A549 (cell line): ENCODE measurements at regions not wholly inside any gene's neighbourhood (a gene's known extent, or its start where the extent isn't known, plus 50 kb on each side); places are given as distances from the start of the nearest gene placed in this dataset.

ENCODE experiments used
- ATAC-seq, 2 experiments: fragments of 200-7000 bp in 1 of 2; fragments of >200 bp in 1 of 2; cut with Nextera tagmentation in 1 of 2; cut with Tn5 transposase in 1 of 2; 3 replicates each; pipeline versions ENCODE4 v1.8.0 to v1.9.1; 2018 to 2020; ENCODE audit warnings: mild to moderate bottlenecking in 1 of 2, moderate library complexity in 1 of 2
- CTCF ChIA-PET: fragments of 300-600 bp; sonication (Branson Sonifier 250); formaldehyde crosslinking; extraction: SDS; loops from one replicate; lab custom pipeline; 2021; ENCODE audit warnings: antibody characterized with exemption, inconsistent platforms; lab: Yijun Ruan, JAX
- POLR2A ChIA-PET: fragments of 350-600 bp; formaldehyde crosslinking; extraction: SDS; loops from one replicate; lab custom pipeline; 2021; ENCODE audit warnings: antibody characterized with exemption, inconsistent platforms; lab: Yijun Ruan, JAX
- DNase-seq, 2 experiments: peaks; one replicate each; pipeline versions ENCODE4 v3.0.0 to v3.0.0-alpha.2; 2011 to 2016; ENCODE audit warnings: low read depth in 1 of 2, low spot score in 1 of 2
- FAIRE-seq: peaks from 2 replicates; lab custom pipeline; 2011; peaks lifted over from hg19 to GRCh38; lab: Jason Lieb, UNC
- H3K27ac ChIP-seq, 2 experiments: fragments of >200 bp; sonication (Bioruptor Twin); formaldehyde crosslinking; 3 replicates each; pipeline ENCODE4 v1.5.1; 2016 to 2017
- H3K4me1 ChIP-seq: fragments of >200 bp; sonication (Bioruptor Twin); formaldehyde crosslinking; 3 replicates; pipeline ENCODE4 v1.6.1; 2016
- H3K4me2 ChIP-seq: fragments of >200 bp; sonication (Bioruptor Twin); formaldehyde crosslinking; 3 replicates; pipeline ENCODE4 v1.6.1; 2016
- H3K4me3 ChIP-seq: fragments of >200 bp; sonication (Bioruptor Twin); formaldehyde crosslinking; 3 replicates; pipeline ENCODE4 v1.5.1; 2016
- H3K9me3 ChIP-seq: fragments of >200 bp; sonication (Bioruptor Twin); formaldehyde crosslinking; 3 replicates; pipeline ENCODE4 v1.6.1; 2016
- BHLHE40 ChIP-seq: IDR thresholded peaks from 2 replicates; pipeline ENCODE4 v1.6.1; 2012; ENCODE audit warnings: low read depth, low read length, inconsistent platforms
- CBX2 ChIP-seq: fragments of 200-600 bp; sonication (generic); IDR thresholded peaks from 2 replicates; pipeline ENCODE4 v1.6.1; 2016; ENCODE audit warnings: low read depth, mild to moderate bottlenecking, borderline replicate concordance
- CEBPB ChIP-seq, 2 experiments: fragments of >200 bp in 1 of 2; sonication (Bioruptor Twin) in 1 of 2; formaldehyde crosslinking in 1 of 2; IDR thresholded peaks; 2 replicates each; pipeline ENCODE4 v1.6.1; 2012 to 2016
- CHD2 ChIP-seq: fragments of 150-350 bp; IDR thresholded peaks from 2 replicates; pipeline ENCODE4 v1.6.1; 2014; ENCODE audit warnings: low read length; ENCODE audit not compliant: partially characterized antibody
- CHD4 ChIP-seq: fragments of 200-600 bp; sonication (generic); IDR thresholded peaks from 2 replicates; pipeline ENCODE4 v1.6.1; 2016; ENCODE audit warnings: antibody characterized with exemption, mild to moderate bottlenecking, borderline replicate concordance
- EHF ChIP-seq: fragments of 250-450 bp; sonication (Bioruptor Pico); IDR thresholded peaks from 2 replicates; pipeline ENCODE4 v1.5.0; 2020; ENCODE audit warnings: mild to moderate bottlenecking
- FOSL2 ChIP-seq, 2 experiments: fragments of 450-650 bp in 1 of 2; fragments of >200 bp in 1 of 2; sonication (Bioruptor Twin) in 1 of 2; formaldehyde crosslinking; IDR thresholded peaks; 2 replicates each; pipeline versions ENCODE4 v1.5.0 to v1.6.1; 2016 to 2020; ENCODE audit warnings: mild to moderate bottlenecking in 1 of 2, moderate library complexity in 1 of 2
- GATA3 ChIP-seq: IDR thresholded peaks from 2 replicates; pipeline ENCODE4 v1.6.1; 2012; ENCODE audit warnings: borderline replicate concordance
- HEYL ChIP-seq: fragments of 250-450 bp; sonication (Bioruptor Pico); IDR thresholded peaks from 2 replicates; pipeline ENCODE4 v1.8.0; 2021; ENCODE audit warnings: mild to moderate bottlenecking, moderate library complexity
- JUN ChIP-seq, 2 experiments: fragments of >200 bp; sonication (Bioruptor Twin); formaldehyde crosslinking; IDR thresholded peaks; 2 replicates in 1 of 2; 3 replicates in 1 of 2; pipeline ENCODE4 v1.6.1; 2016 to 2017
- JUNB ChIP-seq: fragments of >200 bp; sonication (Bioruptor Twin); formaldehyde crosslinking; IDR thresholded peaks from 2 replicates; pipeline ENCODE4 v1.6.1; 2016
- KDM1A ChIP-seq: fragments of 200-600 bp; sonication (generic); IDR thresholded peaks from 2 replicates; pipeline ENCODE4 v1.6.1; 2016; ENCODE audit warnings: low read depth, mild to moderate bottlenecking
- MAFK ChIP-seq: fragments of 450-650 bp; IDR thresholded peaks from 2 replicates; pipeline ENCODE4 v1.6.1; 2014; ENCODE audit not compliant: partially characterized antibody
- NR3C1 ChIP-seq: fragments of >200 bp; sonication (Bioruptor Twin); formaldehyde crosslinking; IDR thresholded peaks from 3 replicates; pipeline ENCODE4 v1.6.1; 2017
- PHF8 ChIP-seq: fragments of 200-600 bp; sonication (generic); IDR thresholded peaks from 2 replicates; pipeline ENCODE4 v1.6.1; 2016; ENCODE audit warnings: low read depth, mild to moderate bottlenecking, antibody characterized with exemption, moderate library complexity, borderline replicate concordance
- POLR2A ChIP-seq: IDR thresholded peaks from 2 replicates; pipeline ENCODE4 v1.6.1; 2012; ENCODE audit warnings: mild to moderate bottlenecking, low read length
- RAD21 ChIP-seq, 2 experiments: fragments of >200 bp in 1 of 2; sonication (Bioruptor Twin) in 1 of 2; formaldehyde crosslinking in 1 of 2; IDR thresholded peaks in 1 of 2; conservative IDR thresholded peaks in 1 of 2; 2 replicates in 1 of 2; 3 replicates in 1 of 2; pipeline ENCODE4 v1.6.1; 2012 to 2018; ENCODE audit warnings: inconsistent platforms in 1 of 2
- RCOR1 ChIP-seq: fragments of 150-350 bp; IDR thresholded peaks from 2 replicates; pipeline ENCODE4 v1.6.1; 2014; ENCODE audit warnings: antibody characterized with exemption, low read length, low read depth
- RFX5 ChIP-seq: fragments of 450-650 bp; IDR thresholded peaks from 2 replicates; pipeline ENCODE4 v1.7.1; 2014; ENCODE audit warnings: antibody characterized with exemption, mild to moderate bottlenecking, moderate library complexity
- RNF2 ChIP-seq: fragments of 200-600 bp; sonication (generic); IDR thresholded peaks from 2 replicates; pipeline ENCODE4 v1.6.1; 2016; ENCODE audit warnings: low read depth, mild to moderate bottlenecking, antibody characterized with exemption, moderate library complexity, borderline replicate concordance
- SMC3 ChIP-seq: fragments of >200 bp; sonication (Bioruptor Twin); formaldehyde crosslinking; IDR thresholded peaks from 3 replicates; pipeline ENCODE4 v1.6.1; 2018; ENCODE audit warnings: inconsistent platforms
- SREBF2 ChIP-seq: fragments of 450-650 bp; IDR thresholded peaks from 2 replicates; pipeline ENCODE4 v1.6.1; 2014; ENCODE audit warnings: mild to moderate bottlenecking, moderate library complexity
- TP53 ChIP-seq: fragments of 250-450 bp; sonication (Bioruptor Pico); IDR thresholded peaks from 2 replicates; pipeline ENCODE4 v1.5.0; 2021; ENCODE audit warnings: mild to moderate bottlenecking, moderate library complexity
- WGBS: methylation state at CpG from one replicate; pipeline ENCODE4 v1.1.6; 2017; ENCODE audit errors: missing lambda C conversion rate; 5-methylcytosine and 5-hydroxymethylcytosine counted together
- TF ChIP-seq, protein P1 (sequence below): fragments of 450-650 bp; IDR thresholded peaks from 2 replicates; pipeline ENCODE4 v1.6.1; 2014; ENCODE audit warnings: antibody characterized with exemption
- TF ChIP-seq, protein P2 (sequence below): fragments of 250-450 bp; sonication (Bioruptor Pico); IDR thresholded peaks from 2 replicates; pipeline ENCODE4 v1.5.0; 2021; ENCODE audit warnings: mild to moderate bottlenecking, moderate library complexity, borderline replicate concordance
- TF ChIP-seq, protein P3 (sequence below): fragments of 250-450 bp; sonication (Bioruptor Pico); IDR thresholded peaks from 2 replicates; pipeline ENCODE4 v1.5.0; 2020; ENCODE audit warnings: low read depth, mild to moderate bottlenecking, moderate library complexity
- TF ChIP-seq, protein P4 (sequence below): fragments of 200-600 bp; sonication (generic); IDR thresholded peaks from 2 replicates; pipeline ENCODE4 v1.6.1; 2016; ENCODE audit warnings: antibody characterized with exemption, mild to moderate bottlenecking, moderate library complexity
- TF ChIP-seq, protein P5 (sequence below): IDR thresholded peaks from 2 replicates; pipeline ENCODE4 v1.6.1; 2012
- TF ChIP-seq, protein P6 (sequence below): fragments of 150-350 bp; IDR thresholded peaks from 2 replicates; pipeline ENCODE4 v1.6.1; 2014; ENCODE audit warnings: low read depth, mild to moderate bottlenecking, low read length

DNA sequence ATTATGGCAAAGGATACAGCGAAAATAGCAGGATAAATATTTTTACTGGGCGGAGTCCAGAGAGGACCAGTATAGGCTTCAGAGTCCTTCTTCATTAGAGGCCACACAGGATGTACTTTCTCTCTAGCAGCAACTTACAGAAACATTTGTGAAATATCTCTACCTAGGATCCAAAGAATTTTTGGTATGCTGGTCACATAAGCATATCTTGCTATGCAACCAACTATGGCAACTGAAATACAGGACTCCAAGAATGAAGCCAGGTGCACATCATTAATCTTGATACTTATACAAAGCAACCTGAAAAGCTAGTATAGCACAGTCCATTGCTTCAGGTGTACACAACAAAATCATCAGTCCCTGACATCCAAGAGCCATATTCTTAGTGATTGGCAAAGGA, 59.1 kb upstream of the NABP1 start:
- FAIRE-seq (no peak), DNase-seq (no peak), ATAC-seq (no peak)
- no peak overlapping the region for H3K27ac ChIP-seq
- H3K4me3 ChIP-seq: no peak overlapping the region
- ChIA-PET CTCF (interaction anchor here (1.0 to 1.8 kb wide), 2 partner anchors 64 to 73 kb away, joined by 3 to 6 read pairs; no protein-coding TSS in a partner anchor), POLR2A (no interaction called here)
- WGBS: 85% methylated on average over 2 of the region's 2 CpGs
- no peaks in the 10 kb centered on the region for H3K9me3 ChIP-seq
- no peak for TF ChIP-seq JUN (IDR thresholded peaks at IDR 0.05)
- TF ChIP-seq, protein P1, sequence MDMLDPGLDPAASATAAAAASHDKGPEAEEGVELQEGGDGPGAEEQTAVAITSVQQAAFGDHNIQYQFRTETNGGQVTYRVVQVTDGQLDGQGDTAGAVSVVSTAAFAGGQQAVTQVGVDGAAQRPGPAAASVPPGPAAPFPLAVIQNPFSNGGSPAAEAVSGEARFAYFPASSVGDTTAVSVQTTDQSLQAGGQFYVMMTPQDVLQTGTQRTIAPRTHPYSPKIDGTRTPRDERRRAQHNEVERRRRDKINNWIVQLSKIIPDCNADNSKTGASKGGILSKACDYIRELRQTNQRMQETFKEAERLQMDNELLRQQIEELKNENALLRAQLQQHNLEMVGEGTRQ: no peak
- TF ChIP-seq, protein P2, sequence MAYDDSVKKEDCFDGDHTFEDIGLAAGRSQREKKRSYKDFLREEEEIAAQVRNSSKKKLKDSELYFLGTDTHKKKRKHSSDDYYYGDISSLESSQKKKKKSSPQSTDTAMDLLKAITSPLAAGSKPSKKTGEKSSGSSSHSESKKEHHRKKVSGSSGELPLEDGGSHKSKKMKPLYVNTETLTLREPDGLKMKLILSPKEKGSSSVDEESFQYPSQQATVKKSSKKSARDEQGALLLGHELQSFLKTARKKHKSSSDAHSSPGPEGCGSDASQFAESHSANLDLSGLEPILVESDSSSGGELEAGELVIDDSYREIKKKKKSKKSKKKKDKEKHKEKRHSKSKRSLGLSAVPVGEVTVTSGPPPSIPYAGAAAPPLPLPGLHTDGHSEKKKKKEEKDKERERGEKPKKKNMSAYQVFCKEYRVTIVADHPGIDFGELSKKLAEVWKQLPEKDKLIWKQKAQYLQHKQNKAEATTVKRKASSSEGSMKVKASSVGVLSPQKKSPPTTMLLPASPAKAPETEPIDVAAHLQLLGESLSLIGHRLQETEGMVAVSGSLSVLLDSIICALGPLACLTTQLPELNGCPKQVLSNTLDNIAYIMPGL (CRISPR knock-in tag): no peak
- TF ChIP-seq KDM1A: no peak
- TF ChIP-seq, protein P3, sequence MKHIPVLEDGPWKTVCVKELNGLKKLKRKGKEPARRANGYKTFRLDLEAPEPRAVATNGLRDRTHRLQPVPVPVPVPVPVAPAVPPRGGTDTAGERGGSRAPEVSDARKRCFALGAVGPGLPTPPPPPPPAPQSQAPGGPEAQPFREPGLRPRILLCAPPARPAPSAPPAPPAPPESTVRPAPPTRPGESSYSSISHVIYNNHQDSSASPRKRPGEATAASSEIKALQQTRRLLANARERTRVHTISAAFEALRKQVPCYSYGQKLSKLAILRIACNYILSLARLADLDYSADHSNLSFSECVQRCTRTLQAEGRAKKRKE (CRISPR knock-in tag): no peak
- no peak for TF ChIP-seq BHLHE40
- TF ChIP-seq, protein P4, sequence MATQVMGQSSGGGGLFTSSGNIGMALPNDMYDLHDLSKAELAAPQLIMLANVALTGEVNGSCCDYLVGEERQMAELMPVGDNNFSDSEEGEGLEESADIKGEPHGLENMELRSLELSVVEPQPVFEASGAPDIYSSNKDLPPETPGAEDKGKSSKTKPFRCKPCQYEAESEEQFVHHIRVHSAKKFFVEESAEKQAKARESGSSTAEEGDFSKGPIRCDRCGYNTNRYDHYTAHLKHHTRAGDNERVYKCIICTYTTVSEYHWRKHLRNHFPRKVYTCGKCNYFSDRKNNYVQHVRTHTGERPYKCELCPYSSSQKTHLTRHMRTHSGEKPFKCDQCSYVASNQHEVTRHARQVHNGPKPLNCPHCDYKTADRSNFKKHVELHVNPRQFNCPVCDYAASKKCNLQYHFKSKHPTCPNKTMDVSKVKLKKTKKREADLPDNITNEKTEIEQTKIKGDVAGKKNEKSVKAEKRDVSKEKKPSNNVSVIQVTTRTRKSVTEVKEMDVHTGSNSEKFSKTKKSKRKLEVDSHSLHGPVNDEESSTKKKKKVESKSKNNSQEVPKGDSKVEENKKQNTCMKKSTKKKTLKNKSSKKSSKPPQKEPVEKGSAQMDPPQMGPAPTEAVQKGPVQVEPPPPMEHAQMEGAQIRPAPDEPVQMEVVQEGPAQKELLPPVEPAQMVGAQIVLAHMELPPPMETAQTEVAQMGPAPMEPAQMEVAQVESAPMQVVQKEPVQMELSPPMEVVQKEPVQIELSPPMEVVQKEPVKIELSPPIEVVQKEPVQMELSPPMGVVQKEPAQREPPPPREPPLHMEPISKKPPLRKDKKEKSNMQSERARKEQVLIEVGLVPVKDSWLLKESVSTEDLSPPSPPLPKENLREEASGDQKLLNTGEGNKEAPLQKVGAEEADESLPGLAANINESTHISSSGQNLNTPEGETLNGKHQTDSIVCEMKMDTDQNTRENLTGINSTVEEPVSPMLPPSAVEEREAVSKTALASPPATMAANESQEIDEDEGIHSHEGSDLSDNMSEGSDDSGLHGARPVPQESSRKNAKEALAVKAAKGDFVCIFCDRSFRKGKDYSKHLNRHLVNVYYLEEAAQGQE: no peak
- no peak for TF ChIP-seq CHD2
- TF ChIP-seq, protein P5, sequence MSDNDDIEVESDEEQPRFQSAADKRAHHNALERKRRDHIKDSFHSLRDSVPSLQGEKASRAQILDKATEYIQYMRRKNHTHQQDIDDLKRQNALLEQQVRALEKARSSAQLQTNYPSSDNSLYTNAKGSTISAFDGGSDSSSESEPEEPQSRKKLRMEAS: no peak
- no peak for TF ChIP-seq RNF2
- no peak for TF ChIP-seq CBX2
- no peak for TF ChIP-seq POLR2A
- TF ChIP-seq, protein P6, sequence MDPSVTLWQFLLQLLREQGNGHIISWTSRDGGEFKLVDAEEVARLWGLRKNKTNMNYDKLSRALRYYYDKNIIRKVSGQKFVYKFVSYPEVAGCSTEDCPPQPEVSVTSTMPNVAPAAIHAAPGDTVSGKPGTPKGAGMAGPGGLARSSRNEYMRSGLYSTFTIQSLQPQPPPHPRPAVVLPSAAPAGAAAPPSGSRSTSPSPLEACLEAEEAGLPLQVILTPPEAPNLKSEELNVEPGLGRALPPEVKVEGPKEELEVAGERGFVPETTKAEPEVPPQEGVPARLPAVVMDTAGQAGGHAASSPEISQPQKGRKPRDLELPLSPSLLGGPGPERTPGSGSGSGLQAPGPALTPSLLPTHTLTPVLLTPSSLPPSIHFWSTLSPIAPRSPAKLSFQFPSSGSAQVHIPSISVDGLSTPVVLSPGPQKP: no peak
- no peak for TF ChIP-seq PHF8
- peaks cover 4% of the 10 kb centered on the region; the same call in 1 of the 3 replicates for H3K4me1 ChIP-seq
- no peak overlapping the region for H3K4me2 ChIP-seq

DNA sequence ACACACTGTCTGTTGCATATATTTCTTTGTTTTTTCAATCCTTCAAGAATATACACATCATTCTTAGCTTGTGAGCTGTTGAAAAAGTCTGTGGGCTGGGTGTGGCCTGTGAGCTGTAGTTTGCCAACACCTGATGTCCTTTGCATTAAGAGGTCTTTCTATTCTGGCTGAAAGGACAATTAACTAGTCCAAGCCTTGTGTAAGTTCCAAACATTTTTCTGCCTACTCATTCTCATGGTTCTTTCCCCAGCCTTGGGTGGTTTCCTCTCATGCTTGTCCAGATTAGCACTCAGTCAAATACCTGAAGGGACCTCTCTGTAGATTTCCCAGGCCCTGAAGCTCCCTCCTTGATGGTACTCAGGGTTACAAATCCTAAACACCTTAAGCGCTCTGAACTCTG, 57.8 kb upstream of the NABP1 start:
- Histone ChIP-seq H3K27ac (0 out of 6 replicates have a peak overlapping the region, but pooled peaks of 1 of the 2 experiments have one; percentile 14), H3K4me3 (no peak overlapping the region), H3K9me3 (no peaks in the 10 kb centered on the region), H3K4me2 (no peak overlapping the region), H3K4me1 (peaks cover 8% of the 10 kb centered on the region; the same call in 1 of the 3 replicates)
- ATAC-seq (no peak), DNase-seq (no peak), FAIRE-seq (no peak)
- WGBS: 89% methylated on average over 1 of the region's 1 CpG
- no peak for TF ChIP-seq NR3C1
- no peak for TF ChIP-seq CHD2
- no peak for TF ChIP-seq RFX5
- no peak for TF ChIP-seq MAFK
- no peak for TF ChIP-seq EHF (CRISPR knock-in tag)
- no peak for TF ChIP-seq CHD4
- no peak for TF ChIP-seq HEYL
- no peak for TF ChIP-seq CEBPB (IDR thresholded peaks at IDR 0.05)
- no peak for TF ChIP-seq JUNB
- TF ChIP-seq RCOR1: no peak
- TF ChIP-seq TP53: no peak
- no peak for TF ChIP-seq RAD21 (conservative IDR thresholded peaks at IDR 0.05 in 1 of 2, IDR thresholded peaks at IDR 0.05 in 1 of 2)
- TF ChIP-seq, protein P3 (CRISPR knock-in tag): no peak
- no peak for TF ChIP-seq SMC3
- TF ChIP-seq SREBF2: no peak
- TF ChIP-seq JUN (IDR thresholded peaks at IDR 0.05): no peak
- TF ChIP-seq CBX2: no peak
- no peak for TF ChIP-seq GATA3
- no peak for TF ChIP-seq FOSL2 (IDR thresholded peaks at IDR 0.05)
- TF ChIP-seq FOSL2 (CRISPR knock-in tag; IDR thresholded peaks at IDR 0.05): no peak
- POLR2A ChIA-PET: interaction anchor here (1.0 kb wide), 1 partner anchor 57 kb away, joined by 6 read pairs; no protein-coding TSS in a partner anchor
- CTCF ChIA-PET: interaction anchor here (0.7 to 1.8 kb wide), 3 partner anchors 8 to 53 kb away, joined by 3 to 4 read pairs (median 3); no protein-coding TSS in a partner anchor
